Sigmoid colon (tissue), 6 donors: ENCODE measurements at regions not wholly inside any gene's neighbourhood (a gene's known extent, or its start where the extent isn't known, plus 50 kb on each side); places are given as distances from the start of the nearest gene placed in this dataset.

Experiments
- DNase-seq: peaks from one replicate; pipeline ENCODE4 v3.0.0-alpha.2; 2019
- H3K27ac ChIP-seq, 4 donors: fragments of 200-600 bp; sonication (generic); one replicate each; pipeline ENCODE4 v1.5.1; 2016 to 2019; ENCODE audit warnings: mild to moderate bottlenecking in 1 of 4
- H3K27me3 ChIP-seq, 3 donors: fragments of 200-600 bp; sonication (generic); one replicate each; pipeline ENCODE4 v1.5.1; 2019; ENCODE audit warnings: mild to moderate bottlenecking in 1 of 3
- H3K36me3 ChIP-seq, 4 donors: fragments of 200-600 bp; sonication (generic); one replicate each; pipeline ENCODE4 v1.5.1; 2016 to 2019
- H3K4me1 ChIP-seq, 4 donors: fragments of 200-600 bp; sonication (generic); one replicate each; pipeline ENCODE4 v1.5.1; 2017 to 2019
- H3K4me3 ChIP-seq, 4 donors: fragments of 200-600 bp; sonication (generic); one replicate each; pipeline ENCODE4 v1.5.1; 2017 to 2019; ENCODE audit warnings: mild to moderate bottlenecking in 2 of 4, moderate library complexity in 1 of 4
- H3K9me3 ChIP-seq, 4 donors: fragments of 200-600 bp in 3 of 4; sonication (generic) in 3 of 4; one replicate each; pipeline versions ENCODE4 v1.5.1 to v1.6.1; 2013 to 2019
- EP300 ChIP-seq, 4 donors: sonication (generic); formaldehyde crosslinking; IDR thresholded peaks; one replicate each; pipeline ENCODE4 v1.6.1; 2017; ENCODE audit warnings: antibody characterized with exemption in 4 of 4
- POLR2A ChIP-seq, 2 donors: fragments of 450-650 bp; IDR thresholded peaks; one replicate each; pipeline ENCODE4 v1.6.1; 2016; ENCODE audit warnings: antibody characterized with exemption in 2 of 2, mild to moderate bottlenecking in 2 of 2, moderate library complexity in 2 of 2
- POLR2AphosphoS5 ChIP-seq, 4 donors: sonication (generic); formaldehyde crosslinking; IDR thresholded peaks; one replicate each; pipeline ENCODE4 v1.6.1; 2017; ENCODE audit warnings: antibody characterized with exemption in 4 of 4
- WGBS, 2 donors: extraction: QIAGEN DNeasy Blood & Tissue Kit; methylation state at CpG; one replicate each; pipeline ENCODE4 v1.1.7; 2013; 5-methylcytosine and 5-hydroxymethylcytosine counted together
- intact Hi-C: fragments of 100-400 bp; cut with DNase I; formaldehyde crosslinking; loops from one replicate; pipeline ENCODE4 v1.15.1; 2023
- TF ChIP-seq, protein P1 (sequence below), 4 experiments: fragments of 450-650 bp in 3 of 4; fragments of 200-600 bp in 1 of 4; IDR thresholded peaks; one replicate each; pipeline ENCODE4 v1.5.1; 2016 to 2019; ENCODE audit warnings: antibody characterized with exemption in 4 of 4, mild to moderate bottlenecking in 3 of 4, moderate library complexity in 2 of 4
- donor health status: healthy with polysubstance abuse.
- donor health status: healthy.

DNA sequence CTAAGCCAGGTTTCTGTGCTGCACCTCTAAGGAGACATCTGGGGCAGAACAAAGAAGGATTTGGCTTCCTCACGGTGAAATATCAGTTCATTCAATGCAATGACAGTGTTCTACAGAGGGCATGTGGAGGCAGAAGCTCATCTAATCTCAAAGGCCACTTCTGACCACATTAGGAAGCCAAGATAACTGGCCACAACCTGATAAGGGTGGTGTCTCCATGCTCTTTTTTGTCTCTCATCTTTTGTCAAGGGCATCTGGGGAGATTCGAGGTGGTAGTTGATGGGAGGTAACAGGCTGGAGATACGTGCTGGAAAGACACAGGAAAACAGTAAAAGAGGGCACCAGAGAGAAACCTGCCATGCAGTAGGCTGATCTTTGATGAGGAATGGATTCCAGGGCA is 303.9 kb downstream of the LRATD1 start:
- no peak for DNase-seq
- no peak overlapping the region for H3K4me3 ChIP-seq
- WGBS, 2 donors: 51 to 66% methylated on average over 3 of the region's 3 CpGs
- peaks cover 0 to 7% (median 4%) of the 10 kb centered on the region in 4 donors for H3K4me1 ChIP-seq
- no peak overlapping the region for H3K27ac ChIP-seq
- intact Hi-C loops: no loop called here
- no peaks in the 10 kb centered on the region for H3K9me3 ChIP-seq
- TF ChIP-seq EP300 (IDR thresholded peaks at IDR 0.05): no peak
- no peaks in the 10 kb centered on the region for H3K27me3 ChIP-seq
- no peaks in the 10 kb centered on the region for H3K36me3 ChIP-seq

- Histone ChIP-seq H3K27ac (no peak overlapping the region), H3K27me3 (no peaks in the 10 kb centered on the region), H3K4me1 (peaks cover 0 to 9% (median 6%) of the 10 kb centered on the region in 4 donors), H3K9me3 (no peaks in the 10 kb centered on the region), H3K4me3 (no peak overlapping the region), H3K36me3 (no peaks in the 10 kb centered on the region)
- intact Hi-C loops: no loop called here
- DNase-seq: no peak
- WGBS, 2 donors: 91 to 93% methylated on average over 3 of the region's 3 CpGs
- no peak for TF ChIP-seq POLR2AphosphoS5 (IDR thresholded peaks at IDR 0.05)
- TF ChIP-seq, protein P1, sequence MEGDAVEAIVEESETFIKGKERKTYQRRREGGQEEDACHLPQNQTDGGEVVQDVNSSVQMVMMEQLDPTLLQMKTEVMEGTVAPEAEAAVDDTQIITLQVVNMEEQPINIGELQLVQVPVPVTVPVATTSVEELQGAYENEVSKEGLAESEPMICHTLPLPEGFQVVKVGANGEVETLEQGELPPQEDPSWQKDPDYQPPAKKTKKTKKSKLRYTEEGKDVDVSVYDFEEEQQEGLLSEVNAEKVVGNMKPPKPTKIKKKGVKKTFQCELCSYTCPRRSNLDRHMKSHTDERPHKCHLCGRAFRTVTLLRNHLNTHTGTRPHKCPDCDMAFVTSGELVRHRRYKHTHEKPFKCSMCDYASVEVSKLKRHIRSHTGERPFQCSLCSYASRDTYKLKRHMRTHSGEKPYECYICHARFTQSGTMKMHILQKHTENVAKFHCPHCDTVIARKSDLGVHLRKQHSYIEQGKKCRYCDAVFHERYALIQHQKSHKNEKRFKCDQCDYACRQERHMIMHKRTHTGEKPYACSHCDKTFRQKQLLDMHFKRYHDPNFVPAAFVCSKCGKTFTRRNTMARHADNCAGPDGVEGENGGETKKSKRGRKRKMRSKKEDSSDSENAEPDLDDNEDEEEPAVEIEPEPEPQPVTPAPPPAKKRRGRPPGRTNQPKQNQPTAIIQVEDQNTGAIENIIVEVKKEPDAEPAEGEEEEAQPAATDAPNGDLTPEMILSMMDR (IDR thresholded peaks at IDR 0.05): no peak
- TF ChIP-seq POLR2A (IDR thresholded peaks at IDR 0.05): no peak
- no peak for TF ChIP-seq EP300 (IDR thresholded peaks at IDR 0.05)
These were observed 304.8 kb downstream of the LRATD1 start for GRCh38 chr2:14937336-14937735.

- Histone ChIP-seq H3K4me1 (peaks cover 0 to 9% (median 6%) of the 10 kb centered on the region in 4 donors), H3K36me3 (no peaks in the 10 kb centered on the region), H3K9me3 (no peaks in the 10 kb centered on the region), H3K4me3 (no peak overlapping the region), H3K27ac (peak overlapping the region in 1 of 4 donors; percentile 20), H3K27me3 (no peaks in the 10 kb centered on the region)
- TF ChIP-seq POLR2AphosphoS5 (IDR thresholded peaks at IDR 0.05) (no peak), POLR2A (IDR thresholded peaks at IDR 0.05) (no peak), EP300 (IDR thresholded peaks at IDR 0.05) (no peak)
- TF ChIP-seq, protein P1 (IDR thresholded peaks at IDR 0.05): no peak
- intact Hi-C loops: no loop called here
- DNase-seq: no peak
- WGBS, 2 donors: 70 to 86% methylated on average over 4 of the region's 4 CpGs
These were observed 308.7 kb downstream of the LRATD1 start for GRCh38 chr2:14941151-14941631.

- Histone ChIP-seq H3K4me3 (no peak overlapping the region), H3K27me3 (no peaks in the 10 kb centered on the region), H3K36me3 (no peaks in the 10 kb centered on the region), H3K9me3 (no peaks in the 10 kb centered on the region), H3K27ac (no peak overlapping the region), H3K4me1 (peaks cover 0 to 9% (median 6%) of the 10 kb centered on the region in 4 donors)
- TF ChIP-seq, protein P1 (IDR thresholded peaks at IDR 0.05): no peak
- TF ChIP-seq POLR2AphosphoS5 (IDR thresholded peaks at IDR 0.05): no peak
- no peak for TF ChIP-seq POLR2A (IDR thresholded peaks at IDR 0.05)
- TF ChIP-seq EP300 (IDR thresholded peaks at IDR 0.05): no peak
- WGBS, 2 donors: 86 to 87% methylated on average over 3 of the region's 3 CpGs
- DNase-seq: no peak
- intact Hi-C loops: no loop called here
These were observed 310.5 kb downstream of the LRATD1 start for GRCh38 chr2:14942987-14943386.

DNA sequence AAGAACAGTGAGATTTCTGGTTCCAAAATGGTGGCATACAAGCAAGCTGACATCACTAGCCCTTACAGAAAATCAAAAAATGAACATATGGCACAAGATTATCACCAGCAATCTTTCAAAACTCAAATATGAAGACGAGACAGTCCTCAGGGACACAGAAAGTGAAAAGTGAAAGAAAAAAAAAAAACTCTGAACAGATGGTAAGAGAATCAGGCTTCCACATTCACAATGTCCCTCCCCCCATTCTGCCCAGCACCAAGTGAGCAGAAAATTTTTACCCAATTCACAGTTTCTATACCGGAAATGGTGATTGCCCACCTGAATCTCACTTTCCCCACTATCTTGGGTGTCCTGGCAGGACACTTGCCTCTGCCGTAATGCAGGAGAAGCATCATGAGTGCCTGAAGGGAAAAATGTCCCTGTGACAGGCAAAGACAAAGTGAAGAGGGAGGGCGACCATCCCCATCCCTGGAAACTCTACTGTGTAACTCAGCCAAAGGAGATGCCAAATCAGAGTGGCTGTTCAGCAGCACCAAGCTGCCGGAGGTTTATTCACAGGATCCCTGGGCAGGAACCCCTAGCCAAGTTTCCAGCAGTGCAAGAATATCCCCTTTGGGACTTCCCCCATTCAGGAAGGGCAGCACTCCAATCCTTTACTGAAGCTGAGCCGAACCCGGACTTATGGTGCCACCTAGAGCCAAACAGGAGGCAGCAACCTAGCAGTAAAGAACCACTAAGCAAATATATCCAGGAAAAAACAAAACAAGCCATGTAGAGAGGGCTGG is 312.2 kb downstream of the LRATD1 start:
- intact Hi-C loops: no loop called here
- DNase-seq: no peak
- Histone ChIP-seq H3K36me3 (no peaks in the 10 kb centered on the region), H3K4me1 (peaks cover 0 to 9% (median 6%) of the 10 kb centered on the region in 4 donors), H3K27ac (no peak overlapping the region), H3K9me3 (no peaks in the 10 kb centered on the region), H3K27me3 (no peaks in the 10 kb centered on the region), H3K4me3 (no peak overlapping the region)
- TF ChIP-seq POLR2A (IDR thresholded peaks at IDR 0.05) (no peak), POLR2AphosphoS5 (IDR thresholded peaks at IDR 0.05) (no peak), EP300 (IDR thresholded peaks at IDR 0.05) (no peak)
- TF ChIP-seq, protein P1 (IDR thresholded peaks at IDR 0.05): no peak
- 75 to 80% methylated on average over 7 of the region's 7 CpGs for WGBS, 2 donors
